Muscle of arm (tissue), 1 donor: ENCODE measurements at regions not wholly inside any gene's neighbourhood (a gene's known extent, or its start where the extent isn't known, plus 50 kb on each side); places are given as distances from the start of the nearest gene placed in this dataset.

ENCODE experiments used
- DNase-seq: peaks from one replicate; pipeline ENCODE4 v3.0.0-alpha.2; 2013

- no peak for DNase-seq
Measured at GRCh38 chr7:115271332-115272235, 349.7 kb downstream of the MDFIC start.

GRCh38 chr7:115269486-115269885, 347.6 kb downstream of the MDFIC start:
- DNase-seq, result no peak

DNA sequence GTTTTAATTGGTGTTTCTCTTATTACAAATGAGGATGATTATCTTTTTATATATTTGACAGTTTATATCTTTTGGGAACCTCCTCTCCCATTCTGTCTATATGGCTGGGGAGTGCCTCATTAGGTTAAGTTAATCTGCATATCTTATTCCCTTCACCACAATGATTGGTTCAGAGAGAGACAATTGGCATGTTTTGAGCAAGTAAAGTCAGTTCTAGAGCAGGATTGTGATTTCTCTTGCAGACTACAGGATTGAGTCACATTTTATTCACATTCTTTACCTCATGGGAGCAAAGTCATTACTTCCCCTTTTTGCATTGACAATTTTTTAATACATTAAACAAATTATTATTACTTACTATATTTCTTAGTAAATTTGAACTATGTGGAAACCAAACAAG, 345.6 kb downstream of the MDFIC start:
- DNase-seq, result no peak

DNA sequence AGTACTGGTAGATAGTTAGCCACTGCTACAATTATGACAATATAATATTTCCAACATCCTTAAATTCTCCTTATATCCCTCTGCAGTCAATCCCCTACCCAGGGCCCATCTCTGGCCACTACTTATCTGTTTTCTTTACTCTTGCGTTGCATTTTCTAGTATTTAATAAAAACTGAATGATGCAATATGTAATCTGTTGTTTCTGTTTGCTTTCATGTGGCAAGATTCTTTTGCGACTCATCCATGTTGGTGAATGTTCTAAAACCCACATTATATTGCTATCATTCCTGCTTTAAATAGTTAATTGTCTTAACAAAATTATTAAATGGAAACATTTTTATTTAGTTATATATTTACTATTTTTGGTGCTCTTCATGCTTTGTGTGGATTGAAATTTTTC, 338.5 kb downstream of the MDFIC start:
- DNase-seq, result no peak

DNA sequence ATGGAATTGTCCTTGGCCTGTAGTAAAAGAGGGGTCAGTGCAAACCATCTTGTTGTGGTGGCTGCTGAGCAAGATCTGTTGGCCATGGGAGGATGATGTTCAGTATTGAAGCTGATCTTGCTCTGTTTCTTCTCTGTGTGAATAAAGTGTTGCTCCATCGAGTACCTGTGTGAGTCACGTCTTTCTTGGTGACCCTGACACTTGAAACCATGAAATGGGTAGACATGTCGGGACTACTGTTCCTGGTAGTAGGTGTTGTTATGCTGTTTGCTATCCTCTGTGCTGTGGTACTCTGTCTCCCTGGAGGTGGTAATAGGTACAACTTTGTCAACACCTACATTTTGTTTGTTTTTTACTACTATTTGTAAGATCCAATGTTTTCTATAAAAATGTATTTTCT, 330.6 kb downstream of the MDFIC start:
- no peak for DNase-seq

GRCh38 chr7:115249080-115249479, 327.2 kb downstream of the MDFIC start:
- DNase-seq, result no peak

DNA sequence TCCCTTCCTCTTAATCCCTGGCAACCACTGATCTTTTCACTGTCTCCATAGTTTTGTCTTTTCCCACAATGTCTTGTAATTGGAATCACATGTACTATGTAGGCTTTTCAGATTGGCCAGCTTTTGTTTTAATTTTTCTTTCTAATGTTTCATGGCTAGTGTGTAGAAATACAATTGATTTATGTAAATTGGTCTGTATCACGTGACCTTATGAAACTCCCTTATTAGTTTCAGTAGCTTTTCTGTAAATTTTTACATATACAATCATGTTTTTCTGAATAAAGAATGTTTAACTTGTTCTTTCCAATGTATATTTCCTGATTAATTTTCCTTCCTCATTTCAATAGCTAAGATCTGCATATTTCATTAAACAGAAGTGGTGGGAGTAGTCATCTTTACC, 319.3 kb downstream of the MDFIC start:
- DNase-seq, result no peak

DNA sequence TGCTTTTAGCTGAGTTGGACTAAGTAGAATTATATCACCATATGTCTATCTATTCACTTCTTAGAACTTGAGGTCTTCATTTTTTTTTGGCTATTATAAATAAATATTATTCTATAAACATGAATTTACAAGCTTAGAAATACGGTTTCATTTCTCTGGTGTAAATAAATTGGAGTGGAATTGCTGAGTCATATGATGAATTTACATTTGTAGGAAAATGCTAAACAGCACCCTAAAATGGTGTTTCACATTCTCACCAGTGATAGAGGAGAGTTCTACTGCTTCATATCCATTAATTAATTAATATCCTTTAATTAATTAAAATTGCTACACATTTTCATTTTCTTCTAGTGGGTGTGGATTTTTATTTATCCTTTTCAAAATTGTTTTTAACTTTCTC, 318.3 kb downstream of the MDFIC start:
- DNase-seq, result no peak

DNA sequence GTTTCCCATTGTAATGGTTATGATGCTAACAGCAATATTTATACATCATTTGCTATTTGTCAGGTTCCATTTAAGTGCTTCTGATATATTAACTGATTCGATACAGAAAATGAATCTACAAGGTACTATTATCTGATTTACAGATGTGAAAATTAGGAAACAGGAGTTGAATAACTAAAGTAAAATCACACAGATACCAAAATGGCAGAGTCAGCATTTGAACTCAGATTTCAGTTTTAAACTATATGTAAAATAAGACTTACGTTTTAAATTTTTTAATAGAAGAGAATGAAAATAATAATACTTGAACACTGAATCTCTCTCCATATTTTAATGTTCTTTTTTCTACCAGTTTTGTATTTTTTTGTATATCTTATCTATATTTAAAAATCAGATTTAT, 313.2 kb downstream of the MDFIC start:
- no peak for DNase-seq

- no peak for DNase-seq
Measured at GRCh38 chr7:115233809-115234208, 311.9 kb downstream of the MDFIC start.

DNA sequence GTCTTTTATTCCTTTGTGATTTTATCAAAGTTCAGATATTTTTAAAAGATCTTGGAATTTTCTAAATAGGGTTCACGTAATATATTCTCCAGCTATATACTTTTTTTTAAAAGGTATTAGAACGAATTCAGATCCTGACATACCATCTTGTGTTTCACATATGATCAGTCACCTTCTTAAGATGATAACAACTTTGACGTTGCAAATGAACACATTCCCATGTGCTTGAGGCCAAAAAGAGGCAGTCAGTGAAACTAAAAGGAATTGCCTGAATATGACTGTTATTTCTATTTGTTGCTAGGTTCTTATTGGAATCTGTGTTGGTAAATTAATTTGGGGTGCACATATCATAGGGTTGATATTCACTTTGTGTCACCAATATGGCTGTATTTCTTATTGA, 310.1 kb downstream of the MDFIC start:
- no peak for DNase-seq

- peak; percentile 20 for DNase-seq
Measured at GRCh38 chr7:115230882-115231571, 309.1 kb downstream of the MDFIC start.

DNA sequence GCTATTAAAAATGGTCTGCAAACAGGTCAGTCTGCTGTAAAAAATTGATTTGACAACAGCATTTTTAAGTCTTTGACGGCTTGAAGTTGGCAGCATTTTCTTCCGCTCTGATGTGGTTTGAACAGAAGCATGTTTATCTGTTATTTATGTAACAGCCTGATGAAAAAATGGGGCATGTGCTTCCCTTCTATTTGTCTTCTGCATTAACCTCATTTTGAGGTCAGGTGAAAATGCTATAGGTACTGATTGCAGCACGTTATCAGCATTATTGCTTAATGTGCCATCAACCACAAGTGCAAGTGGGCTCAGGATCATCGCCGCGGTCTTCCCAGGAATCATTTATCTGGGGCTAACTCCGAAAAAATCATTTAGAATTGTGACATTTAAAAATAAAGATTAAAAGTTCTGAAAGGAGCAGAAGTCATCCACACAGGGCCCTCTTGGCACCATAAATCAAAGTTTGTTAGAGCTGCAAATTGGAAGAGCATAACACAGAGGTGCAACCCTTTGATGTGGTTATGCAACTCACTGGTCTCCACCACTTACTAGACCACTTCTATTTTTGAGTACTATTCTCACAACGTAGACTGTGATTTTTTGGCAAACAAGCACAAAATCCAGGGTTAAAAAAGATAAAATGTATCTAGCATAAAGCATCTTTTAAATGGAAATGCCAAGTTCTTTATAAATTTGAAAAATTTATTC, 307.7 kb downstream of the MDFIC start:
- DNase-seq, result no peak

GRCh38 chr7:115227473-115228235, 305.8 kb downstream of the MDFIC start:
- no peak for DNase-seq

DNA sequence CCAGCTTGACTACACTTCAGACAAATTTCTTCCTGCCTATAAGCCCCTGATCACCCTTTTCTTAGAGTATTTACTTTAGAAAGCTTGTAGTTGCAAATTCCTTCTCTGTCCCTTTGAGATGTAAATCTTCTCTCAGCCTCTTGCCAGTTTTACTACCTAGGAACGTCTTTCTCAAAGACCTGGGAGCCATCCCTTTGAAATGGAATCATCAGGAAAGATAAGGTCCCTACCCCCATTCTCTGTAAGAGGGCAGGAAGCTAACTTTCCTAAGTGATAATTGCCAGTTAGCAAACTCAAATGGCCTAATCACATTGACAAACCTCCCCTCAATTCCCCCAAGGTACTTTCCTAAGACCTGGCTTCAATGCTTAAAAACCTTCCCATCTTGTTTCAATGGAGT, 304.5 kb downstream of the MDFIC start:
- DNase-seq, result no peak

DNA sequence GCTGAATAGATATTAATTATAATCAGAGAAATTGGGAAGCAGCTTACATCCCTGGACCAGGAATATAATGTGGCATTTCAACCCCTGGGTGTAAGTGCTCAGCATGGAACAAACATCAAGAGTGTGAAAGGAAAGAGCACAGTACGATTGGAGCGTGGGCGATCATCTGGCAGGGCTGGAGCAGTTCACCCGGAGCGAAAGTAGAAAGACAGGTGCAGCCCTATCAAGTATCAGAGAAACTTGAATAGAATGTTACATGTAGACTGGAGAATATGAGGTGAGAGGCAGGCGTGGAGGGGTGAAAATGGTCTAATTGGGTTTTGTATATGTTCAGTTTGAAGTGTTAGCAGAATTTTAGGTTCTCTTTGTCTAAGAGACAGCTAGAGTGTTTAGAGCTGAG, 303.0 kb downstream of the MDFIC start:
- DNase-seq, result no peak

DNA sequence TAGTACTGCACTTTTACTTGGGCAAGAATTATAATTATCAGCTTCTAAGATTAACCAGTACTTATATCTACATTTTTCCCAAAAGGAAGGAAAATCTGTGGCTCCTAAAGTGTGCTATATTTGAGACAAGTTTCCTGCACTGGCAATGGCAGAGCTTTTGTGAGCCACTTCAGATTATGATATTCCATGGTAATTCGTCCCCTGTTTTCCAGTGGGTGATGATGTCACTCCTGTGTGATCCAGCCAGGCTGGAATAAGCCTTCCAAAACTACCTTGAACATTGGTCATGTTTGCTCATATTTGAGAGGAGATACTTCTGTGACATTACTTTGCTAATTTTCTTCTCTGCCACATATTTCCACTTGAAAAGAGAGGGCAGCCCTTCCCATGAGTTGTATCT, 302.1 kb downstream of the MDFIC start:
- no peak for DNase-seq

DNA sequence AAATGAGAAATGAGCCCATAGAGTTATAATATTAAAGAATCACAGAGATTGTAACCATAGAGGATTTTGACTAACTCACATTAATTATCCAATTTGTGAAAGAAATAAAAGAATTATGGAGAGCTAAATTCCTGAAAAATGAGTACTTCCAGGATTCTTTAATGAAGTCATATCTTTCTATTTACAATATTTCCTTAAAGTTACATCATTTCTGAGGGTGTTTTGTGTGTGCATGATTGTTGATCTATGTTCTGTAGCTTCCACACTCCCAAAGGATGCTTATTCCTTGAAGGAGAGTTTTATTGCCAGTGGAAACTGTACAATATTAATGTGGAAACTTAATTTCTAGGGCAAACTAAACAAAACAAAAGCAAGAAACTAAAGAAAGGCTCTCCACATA, 299.6 kb downstream of the MDFIC start:
- no peak for DNase-seq

- DNase-seq, result no peak
Measured at GRCh38 chr7:115218076-115218475, 296.2 kb downstream of the MDFIC start.

DNA sequence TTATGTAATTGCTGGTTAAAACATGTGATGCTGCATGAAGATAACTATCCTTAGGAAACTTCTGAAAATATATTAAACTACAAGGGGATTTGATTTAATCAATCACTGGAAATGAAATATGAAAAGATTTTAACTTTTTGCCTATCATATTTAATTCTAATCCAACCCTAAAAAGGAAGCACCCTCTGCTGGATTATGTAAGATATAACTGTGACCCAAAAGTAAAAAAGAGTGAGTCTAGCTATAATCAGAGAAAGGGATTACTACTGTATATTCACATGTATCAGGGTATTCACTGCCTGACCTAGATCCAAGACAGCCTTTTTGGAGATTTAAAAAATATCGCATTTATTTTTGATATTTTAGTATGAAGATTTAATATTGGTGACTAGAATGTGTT, 295.5 kb downstream of the MDFIC start:
- DNase-seq, result no peak

DNA sequence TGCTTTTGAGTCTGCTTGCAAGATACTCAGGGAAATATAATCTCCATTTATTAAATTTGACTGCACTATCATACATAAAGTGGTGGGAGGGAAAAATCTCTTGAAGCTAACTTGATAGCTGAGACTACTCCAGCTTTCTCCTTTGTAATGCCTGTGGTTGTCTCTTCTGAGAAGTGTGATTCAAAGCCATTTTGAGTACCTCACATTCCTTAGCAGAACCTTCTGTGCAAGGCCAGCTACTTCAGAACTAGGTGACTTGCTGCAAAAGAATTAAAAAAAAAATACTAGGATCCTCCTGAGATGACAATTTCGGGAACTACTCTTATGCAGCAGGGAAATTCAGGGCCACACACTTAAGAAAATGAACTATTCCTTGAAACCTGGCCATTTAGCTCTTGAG, 294.8 kb downstream of the MDFIC start:
- DNase-seq, result no peak

DNA sequence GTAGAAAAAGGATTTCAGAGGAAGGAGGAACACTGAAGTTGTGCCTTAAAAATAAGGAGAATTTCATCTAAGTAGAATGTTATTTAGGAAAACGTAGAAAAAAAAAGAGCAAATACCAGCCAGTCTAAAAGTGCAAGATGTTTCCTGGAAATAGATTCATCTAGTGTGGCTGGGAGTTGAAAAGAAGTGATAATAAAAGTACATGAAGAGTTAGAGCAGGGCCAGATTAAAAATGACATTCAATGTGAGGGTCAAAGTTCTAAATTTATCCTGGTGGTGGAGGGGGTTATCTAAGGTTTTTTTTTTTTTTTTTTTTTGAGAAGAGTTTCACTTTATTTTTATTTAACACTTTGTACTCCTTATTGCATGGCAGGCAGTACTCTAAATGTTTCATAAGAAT, 289.3 kb downstream of the MDFIC start:
- no peak for DNase-seq
